GM12878 (cell line): ENCODE measurements at regions not wholly inside any gene's neighbourhood (a gene's known extent, or its start where the extent isn't known, plus 50 kb on each side); places are given as distances from the start of the nearest gene placed in this dataset.

ENCODE experiments used
- ATAC-seq: fragments of 200-7000 bp; cut with Tn5 transposase; 3 replicates; pipeline ENCODE4 v1.9.1; 2020; ENCODE audit warnings: mild to moderate bottlenecking, moderate library complexity
- BruUV-seq: library from RNA; stranded (reverse); fragments of 400-500 nt; replicated peaks from 2 replicates; lab custom pipeline; 2021; lab: Mats Ljungman, UMichigan
- CTCF ChIA-PET: fragments of 300-600 bp; sonication (Branson Sonifier 250); formaldehyde crosslinking; extraction: SDS; loops from one replicate; lab custom pipeline; 2021; ENCODE audit warnings: inconsistent platforms; lab: Yijun Ruan, JAX
- POLR2A ChIA-PET: fragments of 350-600 bp; formaldehyde crosslinking; extraction: SDS; loops from one replicate; lab custom pipeline; 2021; ENCODE audit warnings: inconsistent platforms; lab: Charles Lee
- RAD21 ChIA-PET: fragments of 300-600 bp; sonication (Branson Sonifier 250); formaldehyde crosslinking; loops from one replicate; lab custom pipeline; 2023; ENCODE audit warnings: antibody characterized with exemption; ENCODE audit not compliant: unreplicated experiment; lab: Charles Lee
- SMC1A ChIA-PET: fragments of 300-600 bp; sonication (Branson Sonifier 250); formaldehyde crosslinking; loops from one replicate; lab custom pipeline; 2023; ENCODE audit not compliant: unreplicated experiment, uncharacterized antibody; lab: Charles Lee
- DNase-seq: peaks from one replicate; pipeline ENCODE4 v3.0.0-alpha.2; 2011; ENCODE audit warnings: low read depth, low spot score
- FAIRE-seq: peaks from 3 replicates; lab custom pipeline; 2011; peaks lifted over from hg19 to GRCh38; lab: Jason Lieb, UNC
- H2AFZ ChIP-seq: 2 replicates; pipeline ENCODE4 v1.6.0; 2011; ENCODE audit warnings: low read depth, low read length, control low read depth; ENCODE audit not compliant: control insufficient read depth
- H3K27ac ChIP-seq: 2 replicates; pipeline ENCODE4 v1.5.1; 2011; ENCODE audit warnings: control low read depth; ENCODE audit not compliant: control insufficient read depth, insufficient read depth
- H3K27me3 ChIP-seq, 2 experiments: replicated peaks in 1 of 2; 2 replicates each; pipeline versions ENCODE4 v1.6.0 to v1.6.1; 2011; ENCODE audit warnings: low read length in 1 of 2; ENCODE audit not compliant: control insufficient read depth in 2 of 2, insufficient read depth in 2 of 2
- H3K36me3 ChIP-seq, 2 experiments: 2 replicates each; pipeline ENCODE4 v1.5.1; 2011; ENCODE audit warnings: low read length in 1 of 2; ENCODE audit not compliant: control insufficient read depth in 2 of 2, insufficient read depth in 2 of 2
- H3K4me1 ChIP-seq: 2 replicates; pipeline ENCODE4 v1.6.1; 2011; ENCODE audit warnings: mild to moderate bottlenecking, low read length, moderate library complexity, mixed read lengths; ENCODE audit not compliant: control insufficient read depth, insufficient read depth
- H3K4me2 ChIP-seq: 2 replicates; pipeline ENCODE4 v1.6.0; 2011; ENCODE audit warnings: control low read depth; ENCODE audit not compliant: control insufficient read depth, insufficient read depth
- H3K4me3 ChIP-seq: fragments of 200-600 bp; sonication (generic); 2 replicates; pipeline ENCODE4 v1.5.1; 2016
- H3K79me2 ChIP-seq: 2 replicates; pipeline ENCODE4 v1.6.0; 2011; ENCODE audit warnings: low read length; ENCODE audit not compliant: control insufficient read depth, insufficient read depth
- H3K9ac ChIP-seq: 2 replicates; pipeline ENCODE4 v1.8.0; 2011; ENCODE audit warnings: low read length, control low read depth, mixed read lengths; ENCODE audit not compliant: control insufficient read depth, insufficient read depth
- H3K9me3 ChIP-seq: replicated peaks from 3 replicates; pipeline ENCODE4 v1.5.1; 2011; ENCODE audit warnings: mild to moderate bottlenecking, low read length; ENCODE audit not compliant: control insufficient read depth, insufficient read depth
- H4K20me1 ChIP-seq: 2 replicates; pipeline ENCODE4 v1.6.0; 2011; ENCODE audit not compliant: control insufficient read depth, insufficient read depth
- CTCF ChIP-seq, 3 experiments: IDR thresholded peaks in 2 of 3; conservative IDR thresholded peaks in 1 of 3; 2 replicates each; pipeline ENCODE4 v1.5.1; 2011; ENCODE audit warnings: low read depth in 3 of 3, low read length in 3 of 3, mild to moderate bottlenecking in 3 of 3, control low read depth in 2 of 3, moderate library complexity in 2 of 3, inconsistent platforms in 1 of 3, mixed read lengths in 1 of 3; ENCODE audit not compliant: control insufficient read depth in 2 of 3, insufficient read depth in 1 of 3; ENCODE audit errors: extremely low read depth in 1 of 3
- MXI1 ChIP-seq: fragments of 150-350 bp; IDR thresholded peaks from 2 replicates; pipeline ENCODE4 v1.6.1; 2011; ENCODE audit warnings: low read depth, mild to moderate bottlenecking, inconsistent platforms, low read length, improper control_type of control experiment
- NFXL1 ChIP-seq: fragments of 450-650 bp; IDR thresholded peaks from 2 replicates; pipeline ENCODE4 v1.6.1; 2017; ENCODE audit warnings: antibody characterized with exemption, mild to moderate bottlenecking, borderline replicate concordance
- RAD21 ChIP-seq: IDR thresholded peaks from 2 replicates; pipeline ENCODE4 v1.6.1; 2011; ENCODE audit warnings: mild to moderate bottlenecking, low read depth, low read length, moderate library complexity; ENCODE audit not compliant: insufficient read depth
- SKIL ChIP-seq: fragments of 450-650 bp; IDR thresholded peaks from 2 replicates; pipeline ENCODE4 v1.6.1; 2017; ENCODE audit warnings: mild to moderate bottlenecking, low read depth, inconsistent platforms; ENCODE audit not compliant: poor library complexity, severe bottlenecking
- SMC3 ChIP-seq: IDR thresholded peaks from 2 replicates; pipeline ENCODE4 v1.6.1; 2011; ENCODE audit warnings: low read length, improper control_type of control experiment, borderline replicate concordance
- WGBS: methylation state at CpG from one replicate; pipeline ENCODE4 v1.1.6; 2016; ENCODE audit warnings: low lambda C conversion rate; ENCODE audit not compliant: insufficient replicate concordance, insufficient coverage; ENCODE audit errors: missing lambda C conversion rate; 5-methylcytosine and 5-hydroxymethylcytosine counted together
- in situ Hi-C: fragments of 300-500 bp; cut with MboI; formaldehyde crosslinking; loops from 9 replicates; pipeline ENCODE4 v1.14.3; 2018; ENCODE audit warnings: mixed read lengths
- intact Hi-C: fragments of 100-400 bp; cut with micrococcal nuclease; formaldehyde crosslinking; loops from one replicate; pipeline ENCODE4 v1.14.2; 2022; ENCODE audit not compliant: unreplicated experiment

- WGBS: 7% methylated on average over 1 of the region's 1 CpG
- ATAC-seq: peak; percentile 88
- TF ChIP-seq CTCF (IDR thresholded peaks at IDR 0.05 in 2 of 3, conservative IDR thresholded peaks at IDR 0.05 in 1 of 3; ENCODE audit: control insufficient read depth in 2 of 3, extremely low read depth in 1 of 3, insufficient read depth in 1 of 3, low read depth in 3 of 3, low read length in 3 of 3): peak in 2 of 3 experiments; percentile 43 to 46; a peak in 3 of 6 replicates
- TF ChIP-seq MXI1: no peak
- TF ChIP-seq SMC3: peak; percentile 33; the same call in 1 of the 2 replicates
- TF ChIP-seq RAD21: peak; percentile 41
- TF ChIP-seq SKIL: no peak
- no peak for TF ChIP-seq NFXL1
- TF ChIP-seq, all 136 proteins: peak for 3
- no TSS peak for BruUV-seq
- CTCF ChIA-PET: interaction anchor here (0.8 to 1.6 kb wide), 13 partner anchors 10 to 825 kb away, joined by 3 to 13 read pairs (median 4); no protein-coding TSS in a partner anchor
- H3K4me1 ChIP-seq: no peaks in the 10 kb centered on the region
- RAD21 ChIA-PET: interaction anchor here (0.5 to 2.6 kb wide), 5 partner anchors 66 to 675 kb away, joined by 3 to 19 read pairs (median 3); no protein-coding TSS in a partner anchor
- H3K36me3 ChIP-seq: no peaks in the 10 kb centered on the region
- DNase-seq: no peak
- no peak for FAIRE-seq
- H3K27ac ChIP-seq: no peak overlapping the region
- no peaks in the 10 kb centered on the region for H4K20me1 ChIP-seq
- H2AFZ ChIP-seq: no peak overlapping the region
- in situ Hi-C loops (no loop called here), intact Hi-C loops (loop anchor here (2.0 to 5.0 kb wide), 2 partner anchors 604 to 830 kb away; no protein-coding TSS in a partner anchor)
- H3K4me2 ChIP-seq: no peak overlapping the region
- H3K79me2 ChIP-seq: no peaks in the 10 kb centered on the region
- H3K27me3 ChIP-seq: no peaks in the 10 kb centered on the region
- H3K9me3 ChIP-seq: no peaks in the 10 kb centered on the region
- H3K4me3 ChIP-seq: no peak overlapping the region
- POLR2A ChIA-PET: no interaction called here
- SMC1A ChIA-PET: interaction anchor here (0.5 to 1.6 kb wide), 11 partner anchors 13 to 1142 kb away, joined by 3 to 6 read pairs (median 3); no protein-coding TSS in a partner anchor
- no peak overlapping the region for H3K9ac ChIP-seq
Observed at GRCh38 chr5:104412649-104413240, 850.2 kb upstream of the NUDT12 start.
